ENCODE measurements at regions not wholly inside any gene's neighbourhood (a gene's known extent, or its start where the extent isn't known, plus 50 kb on each side); places are given as distances from the start of the nearest gene placed in this dataset.
"Not testable (repeated sequence)": the region's sequence is repeated elsewhere in the genome, so short reads cannot be mapped to it uniquely, and the experiment has no call there.

DNA sequence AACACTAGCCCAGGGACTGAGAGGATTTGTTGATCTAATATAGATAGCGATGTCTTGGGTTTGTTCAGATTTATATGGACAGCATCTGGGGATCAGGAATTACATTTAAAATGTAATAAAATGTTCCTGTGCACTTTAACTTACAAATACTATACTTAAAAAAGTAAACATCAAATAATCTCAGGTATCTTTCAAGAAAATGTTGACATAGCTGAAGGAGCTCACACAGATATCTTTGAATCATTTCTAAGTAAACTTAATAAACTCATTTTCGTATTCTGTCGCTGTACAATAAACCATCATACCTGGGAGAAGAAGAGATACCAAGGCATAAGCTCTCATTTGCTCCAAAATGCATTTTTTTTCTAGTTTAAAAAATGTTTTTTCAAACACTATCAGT is 557.5 kb upstream of the NR2F2 start:
- H3K36me3 ChIP-seq, result no peaks in the 10 kb centered on the region

DNA sequence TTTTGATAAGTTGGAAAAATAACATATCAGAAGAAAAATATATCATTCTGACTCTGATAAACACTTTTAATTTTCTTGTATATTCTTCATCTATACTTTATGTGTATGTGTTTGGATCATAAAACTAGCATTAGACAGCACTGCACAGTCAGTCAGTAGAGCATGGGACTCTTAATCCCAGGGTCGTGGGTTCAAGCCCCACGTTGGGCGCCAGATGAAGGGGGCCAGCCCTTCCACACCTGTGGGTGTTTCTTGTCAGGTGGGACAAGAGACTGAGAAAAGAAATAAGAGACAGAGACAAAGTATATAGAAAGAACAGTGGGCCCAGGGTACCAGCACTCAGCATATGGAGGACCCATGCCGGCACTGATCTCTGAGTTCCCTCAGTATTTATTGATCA is 546.0 kb upstream of the NR2F2 start:
- Histone ChIP-seq H3K27me3 (no peaks in the 10 kb centered on the region), H3K9me3 (peaks cover 18% of the 10 kb centered on the region), H3K27ac (no peak overlapping the region), H3K36me3 (no peaks in the 10 kb centered on the region), H3K4me3 (no peak overlapping the region), H3K4me1 (no peaks in the 10 kb centered on the region)
- TF ChIP-seq, protein P1, sequence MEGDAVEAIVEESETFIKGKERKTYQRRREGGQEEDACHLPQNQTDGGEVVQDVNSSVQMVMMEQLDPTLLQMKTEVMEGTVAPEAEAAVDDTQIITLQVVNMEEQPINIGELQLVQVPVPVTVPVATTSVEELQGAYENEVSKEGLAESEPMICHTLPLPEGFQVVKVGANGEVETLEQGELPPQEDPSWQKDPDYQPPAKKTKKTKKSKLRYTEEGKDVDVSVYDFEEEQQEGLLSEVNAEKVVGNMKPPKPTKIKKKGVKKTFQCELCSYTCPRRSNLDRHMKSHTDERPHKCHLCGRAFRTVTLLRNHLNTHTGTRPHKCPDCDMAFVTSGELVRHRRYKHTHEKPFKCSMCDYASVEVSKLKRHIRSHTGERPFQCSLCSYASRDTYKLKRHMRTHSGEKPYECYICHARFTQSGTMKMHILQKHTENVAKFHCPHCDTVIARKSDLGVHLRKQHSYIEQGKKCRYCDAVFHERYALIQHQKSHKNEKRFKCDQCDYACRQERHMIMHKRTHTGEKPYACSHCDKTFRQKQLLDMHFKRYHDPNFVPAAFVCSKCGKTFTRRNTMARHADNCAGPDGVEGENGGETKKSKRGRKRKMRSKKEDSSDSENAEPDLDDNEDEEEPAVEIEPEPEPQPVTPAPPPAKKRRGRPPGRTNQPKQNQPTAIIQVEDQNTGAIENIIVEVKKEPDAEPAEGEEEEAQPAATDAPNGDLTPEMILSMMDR (IDR thresholded peaks at IDR 0.05), result no peak
- TF ChIP-seq POLR2A (IDR thresholded peaks at IDR 0.05) (no peak), EP300 (IDR thresholded peaks at IDR 0.05) (no peak), POLR2AphosphoS5 (IDR thresholded peaks at IDR 0.05) (no peak)
- WGBS, result 89% methylated on average over 4 of the region's 4 CpGs
- no peak for DNase-seq (ENCODE audit: low spot score in 2 of 2)

More for the DNA sequence above, 557.5 kb upstream of the NR2F2 start:
- WGBS, result 86% methylated on average over 3 of the region's 3 CpGs
- no peaks in the 10 kb centered on the region for H3K4me1 ChIP-seq
- H3K27me3 ChIP-seq, result no peaks in the 10 kb centered on the region
- no peaks in the 10 kb centered on the region for H3K9me3 ChIP-seq
- DNase-seq (ENCODE audit: low spot score in 2 of 2), result no peak
- no peak for TF ChIP-seq POLR2AphosphoS5 (IDR thresholded peaks at IDR 0.05)
- TF ChIP-seq EP300 (IDR thresholded peaks at IDR 0.05), result no peak
- TF ChIP-seq POLR2A (IDR thresholded peaks at IDR 0.05), result no peak
- TF ChIP-seq, protein P1 (IDR thresholded peaks at IDR 0.05), result no peak
- no peak overlapping the region for H3K27ac ChIP-seq
- H3K4me3 ChIP-seq, result no peak overlapping the region

DNA sequence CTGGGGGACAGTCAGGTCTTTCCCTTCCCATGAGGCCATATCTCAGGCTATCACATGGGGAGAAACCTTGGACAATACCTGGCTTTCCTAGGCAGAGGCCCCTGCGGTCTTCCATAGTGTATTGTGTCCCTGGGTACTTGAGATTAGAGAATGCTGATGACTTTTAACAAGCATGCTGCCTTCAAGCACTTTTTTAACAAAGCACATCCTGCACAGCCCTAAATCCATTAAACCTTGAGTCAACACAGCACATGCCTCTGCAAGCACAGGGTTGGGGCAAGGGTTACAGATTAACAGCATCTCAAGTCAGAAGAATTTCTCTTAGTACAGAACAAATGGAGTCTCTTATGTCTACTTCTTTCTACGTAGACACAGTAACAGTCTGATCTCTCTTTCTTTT is 545.2 kb upstream of the NR2F2 start:
- not testable (repeated sequence) for H3K4me3 ChIP-seq; H3K36me3 ChIP-seq; H3K4me1 ChIP-seq; DNase-seq (ENCODE audit: low spot score in 2 of 2); H3K27me3 ChIP-seq; H3K27ac ChIP-seq
- 96% methylated on average over 2 of the region's 2 CpGs for WGBS
- H3K9me3 ChIP-seq, result peaks cover 18% of the 10 kb centered on the region

DNA sequence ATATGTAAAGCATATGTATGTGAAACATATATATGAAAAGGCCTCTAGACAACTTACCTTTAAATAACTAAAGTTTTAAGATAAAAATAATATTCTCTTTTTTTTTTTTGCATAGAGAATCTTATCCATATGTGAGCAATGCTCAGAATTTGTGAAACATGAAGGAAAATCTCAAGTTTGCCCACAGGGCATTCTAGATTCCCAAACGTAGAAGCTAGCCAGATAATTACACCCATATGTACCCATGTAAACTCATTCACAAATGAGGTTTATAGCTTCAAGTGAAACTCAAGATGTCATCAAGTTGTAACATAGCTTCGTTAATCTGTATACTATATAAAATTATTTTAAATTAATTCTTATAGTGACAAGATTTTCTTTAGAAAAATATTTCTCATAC is 537.3 kb upstream of the NR2F2 start:
- Histone ChIP-seq H3K9me3 (no peaks in the 10 kb centered on the region), H3K4me3 (no peak overlapping the region), H3K4me1 (no peaks in the 10 kb centered on the region), H3K27ac (no peak overlapping the region), H3K36me3 (no peaks in the 10 kb centered on the region), H3K27me3 (no peaks in the 10 kb centered on the region)
- no peak for TF ChIP-seq POLR2A (IDR thresholded peaks at IDR 0.05)
- no peak for DNase-seq (ENCODE audit: low spot score in 2 of 2)
- 49% methylated on average over 2 of the region's 2 CpGs for WGBS

DNA sequence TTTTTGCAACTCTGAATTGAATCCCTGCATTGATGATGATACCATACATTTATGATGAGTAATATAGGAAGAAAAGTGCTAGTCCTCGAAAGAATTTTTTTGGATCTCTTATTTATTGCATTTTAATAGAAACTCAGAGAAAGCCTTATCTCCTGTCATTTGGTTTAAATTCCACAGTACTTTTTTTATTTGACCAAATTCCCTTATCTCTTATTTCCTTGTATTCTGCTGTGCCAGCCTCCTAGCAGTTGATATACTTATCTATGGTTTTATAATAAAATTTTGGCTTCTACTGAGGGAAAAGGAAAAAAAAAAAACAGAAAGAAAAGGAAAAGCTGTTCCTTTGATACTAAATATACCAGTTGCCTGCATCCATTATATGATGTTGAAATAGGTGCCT is 535.1 kb upstream of the NR2F2 start:
- Histone ChIP-seq H3K36me3 (no peaks in the 10 kb centered on the region), H3K27ac (no peak overlapping the region), H3K4me1 (no peaks in the 10 kb centered on the region), H3K27me3 (no peaks in the 10 kb centered on the region), H3K9me3 (no peaks in the 10 kb centered on the region), H3K4me3 (no peak overlapping the region)
- DNase-seq (ENCODE audit: low spot score in 2 of 2), result no peak
- TF ChIP-seq, protein P1 (IDR thresholded peaks at IDR 0.05), result no peak
- no peak for TF ChIP-seq EP300 (IDR thresholded peaks at IDR 0.05)
- TF ChIP-seq POLR2A (IDR thresholded peaks at IDR 0.05), result no peak
- no peak for TF ChIP-seq POLR2AphosphoS5 (IDR thresholded peaks at IDR 0.05)
- WGBS, result 68% methylated on average over 1 of the region's 1 CpG

DNA sequence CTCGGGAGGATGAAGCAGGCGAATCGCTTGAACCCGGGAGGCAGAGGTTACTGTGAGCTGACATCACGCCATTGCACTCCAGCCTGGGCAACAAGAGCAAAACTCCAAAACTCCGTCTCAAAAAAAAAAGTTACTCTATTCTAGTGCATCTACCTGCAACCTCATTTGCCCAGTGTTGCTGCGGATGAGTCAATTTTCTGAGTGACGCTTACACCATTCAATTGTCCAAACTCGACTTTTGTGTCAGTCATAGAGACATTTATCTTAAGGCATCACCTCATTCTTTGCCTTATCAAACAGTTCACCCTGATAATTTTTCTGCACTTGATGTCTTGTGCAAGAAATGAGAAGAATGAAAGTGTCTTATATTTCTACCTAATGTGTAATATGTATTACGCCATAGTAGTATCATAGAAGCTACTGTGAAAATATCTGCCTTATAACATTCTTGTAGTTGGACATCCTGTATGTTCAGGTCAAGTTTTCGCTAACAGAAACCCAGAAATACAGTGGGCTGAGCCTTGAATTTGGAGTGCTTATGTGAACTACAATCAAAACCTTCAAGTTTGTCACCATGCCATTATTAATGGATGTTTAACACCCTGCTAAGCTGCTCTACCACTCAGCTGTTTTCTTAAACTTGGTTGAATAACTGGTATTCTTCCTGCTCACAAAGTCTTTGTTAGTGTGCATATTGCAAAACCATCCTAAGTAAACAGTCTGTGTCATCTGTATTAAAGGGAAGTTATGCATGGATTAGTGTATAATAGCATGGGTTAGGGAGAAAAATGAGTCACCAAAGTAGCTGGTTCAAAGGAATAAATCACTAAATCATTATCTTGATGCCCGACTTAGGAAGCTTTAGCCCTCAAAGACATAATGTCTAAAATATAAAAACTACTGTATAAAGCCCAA is 531.0 kb upstream of the NR2F2 start:
- Histone ChIP-seq H3K4me1 (no peaks in the 10 kb centered on the region), H3K27me3 (no peaks in the 10 kb centered on the region), H3K9me3 (no peaks in the 10 kb centered on the region), H3K27ac (no peak overlapping the region), H3K36me3 (no peaks in the 10 kb centered on the region), H3K4me3 (no peak overlapping the region)
- no peak for TF ChIP-seq POLR2A (IDR thresholded peaks at IDR 0.05)
- no peak for TF ChIP-seq EP300 (IDR thresholded peaks at IDR 0.05)
- no peak for TF ChIP-seq POLR2AphosphoS5 (IDR thresholded peaks at IDR 0.05)
- TF ChIP-seq, protein P1 (IDR thresholded peaks at IDR 0.05), result no peak
- DNase-seq (ENCODE audit: low spot score in 2 of 2), result no peak
- WGBS, result 88% methylated on average over 12 of the region's 12 CpGs

Measured in suprapubic skin (tissue), 4 donors.